ENCODE measurements at regions not wholly inside any gene's neighbourhood (a gene's known extent, or its start where the extent isn't known, plus 50 kb on each side); places are given as distances from the start of the nearest gene placed in this dataset.

GRCh38 chr1:163980394-163980793, 578.6 kb upstream of the PBX1 start:
- Histone ChIP-seq H3K4me2 (ENCODE audit: low read length) (no peak overlapping the region), H2BK5ac (ENCODE audit: low read depth, low read length, poor library complexity) (no peak overlapping the region), H3K23ac (ENCODE audit: low read length) (no peak overlapping the region), H2BK120ac (ENCODE audit: insufficient read depth, low read length, poor library complexity) (no peak overlapping the region), H3K9ac (ENCODE audit: low read length) (no peak overlapping the region), H3K14ac (ENCODE audit: low read length) (no peak overlapping the region), H3K18ac (ENCODE audit: low read length) (no peak overlapping the region), H4K91ac (ENCODE audit: low read depth, low read length) (no peak overlapping the region), H3K4ac (ENCODE audit: low read depth, low read length) (no peak overlapping the region), H3K4me3 (ENCODE audit: low read depth, low read length) (no peak overlapping the region), H3K36me3 (ENCODE audit: control insufficient read depth in 1 of 2, insufficient read depth in 2 of 2, low read length in 2 of 2) (no peaks in the 10 kb centered on the region), H4K12ac (ENCODE audit: low read depth, low read length) (no peak overlapping the region), H2AFZ (ENCODE audit: insufficient read depth, low read length, poor library complexity) (no peak overlapping the region), H3K4me1 (ENCODE audit: control insufficient read depth in 1 of 2, insufficient read depth in 2 of 2, low read length in 2 of 2) (no peaks in the 10 kb centered on the region), H2BK12ac (ENCODE audit: low read length) (no peak overlapping the region), H3K79me2 (ENCODE audit: control insufficient read depth, insufficient read depth, low read length, poor library complexity) (no peaks in the 10 kb centered on the region), H3K9me3 (ENCODE audit: insufficient read depth, low read depth, low read length) (no peaks in the 10 kb centered on the region), H3K27me3 (ENCODE audit: insufficient read depth, low read length) (no peaks in the 10 kb centered on the region), H4K8ac (ENCODE audit: low read depth, low read length) (no peak overlapping the region), H3K79me1 (ENCODE audit: low read length) (no peaks in the 10 kb centered on the region), H3K27ac (ENCODE audit: low read depth, low read length) (no peak overlapping the region), H2AK5ac (ENCODE audit: low read length) (no peak overlapping the region)
- WGBS (ENCODE audit: extremely low coverage, insufficient coverage, insufficient read length) = no CpG with 5 or more reads among the region's 1 CpG
- DNase-seq = no peak

GRCh38 chr1:163981500-163982030, 577.4 kb upstream of the PBX1 start:
- no peak overlapping the region for H3K23ac ChIP-seq (ENCODE audit: low read length)
- no peak overlapping the region for H3K4me2 ChIP-seq (ENCODE audit: low read length)
- no peaks in the 10 kb centered on the region for H3K27me3 ChIP-seq (ENCODE audit: insufficient read depth, low read length)
- H3K79me1 ChIP-seq (ENCODE audit: low read length) = no peaks in the 10 kb centered on the region
- no peak for DNase-seq
- no peak overlapping the region for H3K9ac ChIP-seq (ENCODE audit: low read length)
- H3K14ac ChIP-seq (ENCODE audit: low read length) = no peak overlapping the region
- no peak overlapping the region for H4K91ac ChIP-seq (ENCODE audit: low read depth, low read length)
- H3K4me1 ChIP-seq (ENCODE audit: control insufficient read depth in 1 of 2, insufficient read depth in 2 of 2, low read length in 2 of 2) = no peaks in the 10 kb centered on the region
- H2BK5ac ChIP-seq (ENCODE audit: low read depth, low read length, poor library complexity) = no peak overlapping the region
- no peak overlapping the region for H4K8ac ChIP-seq (ENCODE audit: low read depth, low read length)
- H3K9me3 ChIP-seq (ENCODE audit: insufficient read depth, low read depth, low read length) = no peaks in the 10 kb centered on the region
- no peaks in the 10 kb centered on the region for H3K79me2 ChIP-seq (ENCODE audit: control insufficient read depth, insufficient read depth, low read length, poor library complexity)
- H2AK5ac ChIP-seq (ENCODE audit: low read length) = no peak overlapping the region
- H3K18ac ChIP-seq (ENCODE audit: low read length) = no peak overlapping the region
- H3K4ac ChIP-seq (ENCODE audit: low read depth, low read length) = no peak overlapping the region
- H2BK12ac ChIP-seq (ENCODE audit: low read length) = no peak overlapping the region
- no peak overlapping the region for H4K12ac ChIP-seq (ENCODE audit: low read depth, low read length)
- no peak overlapping the region for H3K4me3 ChIP-seq (ENCODE audit: low read depth, low read length)
- H3K27ac ChIP-seq (ENCODE audit: low read depth, low read length) = no peak overlapping the region
- no peaks in the 10 kb centered on the region for H3K36me3 ChIP-seq (ENCODE audit: control insufficient read depth in 1 of 2, insufficient read depth in 2 of 2, low read length in 2 of 2)
- no CpG with 5 or more reads among the region's 2 CpGs for WGBS (ENCODE audit: extremely low coverage, insufficient coverage, insufficient read length)
- no peak overlapping the region for H2BK120ac ChIP-seq (ENCODE audit: insufficient read depth, low read length, poor library complexity)
- H2AFZ ChIP-seq (ENCODE audit: insufficient read depth, low read length, poor library complexity) = no peak overlapping the region

DNA sequence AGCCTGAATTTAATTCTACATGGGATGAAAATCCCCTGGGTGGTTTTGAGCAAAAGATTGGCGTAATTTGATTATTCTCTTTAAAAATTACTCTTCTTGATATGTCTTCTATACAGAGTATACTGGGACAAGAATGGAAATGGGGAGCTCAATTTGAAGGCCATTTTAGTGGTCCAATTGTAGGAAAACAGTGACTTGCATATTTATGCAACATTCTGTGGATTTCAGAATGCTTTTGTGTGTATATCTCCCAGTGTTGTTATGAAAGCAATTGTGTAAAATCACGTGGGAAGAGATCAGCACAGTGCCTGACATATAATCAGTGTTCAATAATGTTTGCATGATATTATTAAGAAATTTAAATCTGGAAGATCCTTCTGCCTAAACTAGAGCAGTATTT, 575.9 kb upstream of the PBX1 start:
- no CpG with 5 or more reads among the region's 2 CpGs for WGBS (ENCODE audit: extremely low coverage, insufficient coverage, insufficient read length)
- Histone ChIP-seq H2AK5ac (ENCODE audit: low read length) (no peak overlapping the region), H3K9ac (ENCODE audit: low read length) (no peak overlapping the region), H3K27ac (ENCODE audit: low read depth, low read length) (no peak overlapping the region), H3K4me2 (ENCODE audit: low read length) (no peak overlapping the region), H2AFZ (ENCODE audit: insufficient read depth, low read length, poor library complexity) (no peak overlapping the region), H3K36me3 (ENCODE audit: control insufficient read depth in 1 of 2, insufficient read depth in 2 of 2, low read length in 2 of 2) (no peaks in the 10 kb centered on the region), H2BK5ac (ENCODE audit: low read depth, low read length, poor library complexity) (no peak overlapping the region), H3K14ac (ENCODE audit: low read length) (no peak overlapping the region), H2BK12ac (ENCODE audit: low read length) (no peak overlapping the region), H3K9me3 (ENCODE audit: insufficient read depth, low read depth, low read length) (no peaks in the 10 kb centered on the region), H4K91ac (ENCODE audit: low read depth, low read length) (no peak overlapping the region), H3K27me3 (ENCODE audit: insufficient read depth, low read length) (no peaks in the 10 kb centered on the region), H3K4me3 (ENCODE audit: low read depth, low read length) (no peak overlapping the region), H4K12ac (ENCODE audit: low read depth, low read length) (no peak overlapping the region), H3K79me1 (ENCODE audit: low read length) (no peaks in the 10 kb centered on the region), H3K4me1 (ENCODE audit: control insufficient read depth in 1 of 2, insufficient read depth in 2 of 2, low read length in 2 of 2) (no peaks in the 10 kb centered on the region), H4K8ac (ENCODE audit: low read depth, low read length) (no peak overlapping the region), H3K79me2 (ENCODE audit: control insufficient read depth, insufficient read depth, low read length, poor library complexity) (no peaks in the 10 kb centered on the region), H3K23ac (ENCODE audit: low read length) (no peak overlapping the region), H2BK120ac (ENCODE audit: insufficient read depth, low read length, poor library complexity) (no peak overlapping the region), H3K18ac (ENCODE audit: low read length) (no peak overlapping the region), H3K4ac (ENCODE audit: low read depth, low read length) (no peak overlapping the region)
- DNase-seq = no peak

DNA sequence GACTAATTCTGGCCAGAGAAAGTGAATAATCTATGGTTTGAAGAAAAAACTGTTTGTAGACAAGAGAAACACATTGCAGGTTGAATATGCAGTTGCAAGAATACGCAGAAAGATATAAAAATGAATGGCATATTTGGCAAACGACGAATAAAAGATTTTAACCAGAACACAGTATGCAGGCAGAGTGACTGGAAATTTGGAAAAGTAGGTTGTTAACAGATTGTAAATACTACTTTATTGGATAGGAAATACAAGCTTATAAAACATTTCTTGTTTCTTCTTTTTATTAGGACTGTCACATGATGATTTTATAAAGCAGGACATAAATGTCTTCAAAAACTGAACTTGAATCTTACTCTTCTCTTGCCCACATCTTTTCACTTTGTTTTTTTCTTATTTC, 573.3 kb upstream of the PBX1 start:
- H3K9ac ChIP-seq (ENCODE audit: low read length) = no peak overlapping the region
- no peak overlapping the region for H2BK5ac ChIP-seq (ENCODE audit: low read depth, low read length, poor library complexity)
- H4K91ac ChIP-seq (ENCODE audit: low read depth, low read length) = no peak overlapping the region
- no peak overlapping the region for H3K4me2 ChIP-seq (ENCODE audit: low read length)
- no peaks in the 10 kb centered on the region for H3K27me3 ChIP-seq (ENCODE audit: insufficient read depth, low read length)
- H3K79me1 ChIP-seq (ENCODE audit: low read length) = no peaks in the 10 kb centered on the region
- no peak overlapping the region for H3K27ac ChIP-seq (ENCODE audit: low read depth, low read length)
- H2BK120ac ChIP-seq (ENCODE audit: insufficient read depth, low read length, poor library complexity) = no peak overlapping the region
- no peak overlapping the region for H2AFZ ChIP-seq (ENCODE audit: insufficient read depth, low read length, poor library complexity)
- no peaks in the 10 kb centered on the region for H3K9me3 ChIP-seq (ENCODE audit: insufficient read depth, low read depth, low read length)
- no peak overlapping the region for H3K4ac ChIP-seq (ENCODE audit: low read depth, low read length)
- H4K12ac ChIP-seq (ENCODE audit: low read depth, low read length) = no peak overlapping the region
- H3K14ac ChIP-seq (ENCODE audit: low read length) = no peak overlapping the region
- no peak overlapping the region for H3K23ac ChIP-seq (ENCODE audit: low read length)
- WGBS (ENCODE audit: extremely low coverage, insufficient coverage, insufficient read length) = no CpG with 5 or more reads among the region's 3 CpGs
- H3K36me3 ChIP-seq (ENCODE audit: control insufficient read depth in 1 of 2, insufficient read depth in 2 of 2, low read length in 2 of 2) = no peaks in the 10 kb centered on the region
- no peak overlapping the region for H2AK5ac ChIP-seq (ENCODE audit: low read length)
- H4K8ac ChIP-seq (ENCODE audit: low read depth, low read length) = no peak overlapping the region
- H2BK12ac ChIP-seq (ENCODE audit: low read length) = no peak overlapping the region
- H3K18ac ChIP-seq (ENCODE audit: low read length) = no peak overlapping the region
- no peak for DNase-seq
- H3K4me3 ChIP-seq (ENCODE audit: low read depth, low read length) = no peak overlapping the region
- no peaks in the 10 kb centered on the region for H3K79me2 ChIP-seq (ENCODE audit: control insufficient read depth, insufficient read depth, low read length, poor library complexity)
- H3K4me1 ChIP-seq (ENCODE audit: control insufficient read depth in 1 of 2, insufficient read depth in 2 of 2, low read length in 2 of 2) = no peaks in the 10 kb centered on the region
